GM19324 (cell line): ENCODE measurements at regions not wholly inside any gene's neighbourhood (a gene's known extent, or its start where the extent isn't known, plus 50 kb on each side); places are given as distances from the start of the nearest gene placed in this dataset.
A peak's percentile ranks its signal among the peaks of the same experiment; 100 is the strongest.

Experiments used
- ATAC-seq: cut with Tn5 transposase; IDR thresholded peaks from one replicate; pipeline ENCODE4 v1.9.1; 2021; ENCODE audit warnings: mild to moderate bottlenecking, moderate library complexity; ENCODE audit not compliant: unreplicated experiment, low FRiP score

DNA sequence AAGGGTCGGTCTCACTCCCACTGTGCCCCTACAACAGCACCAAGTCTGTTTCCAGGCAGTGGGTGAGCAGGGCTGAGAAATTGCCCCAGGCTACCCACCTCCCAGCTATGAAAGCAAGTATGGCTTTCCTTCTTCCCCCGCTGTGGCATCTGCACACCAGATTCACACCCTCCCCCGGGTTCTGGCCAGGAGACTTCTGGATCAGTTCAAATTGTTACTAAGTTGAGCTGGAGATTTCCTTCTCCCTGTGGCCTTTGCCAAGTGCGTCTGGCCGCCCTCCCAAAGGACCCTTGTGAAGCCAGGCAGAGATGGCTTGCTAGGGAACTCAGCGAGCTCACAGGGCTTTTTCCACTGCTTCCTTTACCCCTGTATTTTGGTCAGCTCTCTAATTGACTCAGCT is 555.4 kb downstream of the SH2D4B start:
- ATAC-seq, result no peak

- peak; percentile 49 for ATAC-seq
Observed at GRCh38 chr10:81095238-81095637, 557.5 kb downstream of the SH2D4B start.

- no peak for ATAC-seq
Observed at GRCh38 chr10:81096558-81096957, 558.9 kb downstream of the SH2D4B start.

DNA sequence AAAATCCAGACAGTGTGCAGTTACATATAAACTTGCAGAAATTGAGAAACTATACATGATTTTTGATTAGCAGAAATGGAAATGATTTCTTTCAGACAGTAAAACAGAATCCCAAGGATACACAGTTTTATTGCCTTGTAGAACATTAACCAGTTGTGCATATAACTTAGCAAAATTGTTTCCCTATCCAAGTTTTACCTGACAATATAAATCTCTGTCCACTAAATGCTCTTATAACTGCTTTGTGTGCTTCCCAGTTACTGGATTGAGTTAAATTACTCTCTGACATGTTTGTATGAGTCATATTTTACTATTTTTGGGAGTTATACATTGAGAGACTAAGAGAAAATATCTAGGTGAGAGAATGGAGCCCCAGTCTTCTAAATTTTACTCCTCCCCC is 563.4 kb downstream of the SH2D4B start:
- no peak for ATAC-seq

GRCh38 chr10:81104494-81104893 is 566.8 kb downstream of the SH2D4B start:
- no peak for ATAC-seq

GRCh38 chr10:81108516-81109199 is 571.0 kb downstream of the SH2D4B start:
- peak; percentile 80 for ATAC-seq

- peak; percentile 42 for ATAC-seq
Observed at GRCh38 chr10:81109200-81109752, 571.6 kb downstream of the SH2D4B start.

GRCh38 chr10:81116201-81116600 is 578.5 kb downstream of the SH2D4B start:
- no peak for ATAC-seq

DNA sequence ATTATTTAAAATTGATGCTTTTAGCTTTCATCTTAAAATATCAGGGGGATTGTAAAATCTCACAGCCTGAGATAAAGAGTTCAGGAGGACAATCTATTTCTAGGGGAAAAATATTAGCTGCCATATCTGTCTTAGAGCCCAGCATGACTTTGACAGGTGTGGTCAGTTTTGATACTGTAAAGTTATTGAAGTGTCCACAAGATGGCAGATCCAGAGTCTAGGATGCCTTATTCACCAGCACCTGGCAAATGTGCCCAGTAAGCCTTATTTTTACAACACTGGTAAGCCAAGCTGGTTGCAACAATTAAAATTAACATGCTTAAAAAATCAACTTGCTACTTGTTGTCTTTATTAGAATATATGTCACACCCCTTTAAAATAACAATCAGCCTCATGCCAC is 579.3 kb downstream of the SH2D4B start:
- no peak for ATAC-seq

DNA sequence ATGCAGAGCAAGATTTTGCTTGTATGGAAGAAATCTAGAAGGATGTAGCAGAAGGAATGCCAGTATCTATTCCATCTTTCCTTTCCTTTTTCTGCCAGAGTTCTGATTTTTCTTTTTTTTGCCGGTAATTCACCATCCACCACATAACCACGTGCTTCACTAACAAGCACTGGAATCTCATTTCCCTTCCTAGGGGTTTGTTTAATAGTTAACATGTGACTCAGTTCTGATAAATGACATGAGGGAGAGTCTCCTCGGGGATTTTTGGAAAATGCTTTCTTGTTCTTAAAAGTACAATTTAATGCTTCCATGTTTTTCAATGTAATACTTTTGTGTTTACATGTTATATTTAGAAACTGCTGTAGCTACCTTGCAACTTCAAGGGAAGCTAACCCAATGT is 590.2 kb downstream of the SH2D4B start:
- ATAC-seq, result no peak

DNA sequence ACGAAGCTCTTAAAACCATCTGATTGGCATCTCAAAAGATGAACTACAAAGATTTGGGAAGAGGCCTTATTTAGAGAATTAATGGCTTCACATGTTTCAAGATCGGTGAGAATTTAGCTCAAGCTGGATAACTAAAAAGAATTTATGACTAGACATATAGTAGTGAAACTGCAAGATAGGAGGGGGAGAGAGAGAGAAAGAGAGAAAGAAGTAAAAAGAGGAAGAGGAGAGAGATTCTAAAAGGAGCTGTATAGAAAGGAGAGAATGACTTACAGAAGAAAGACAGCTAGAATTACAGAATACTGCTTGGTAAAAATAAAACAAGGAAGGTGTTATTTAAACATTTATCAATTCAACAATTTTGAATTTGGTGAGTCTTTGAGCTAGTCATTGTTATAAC is 592.3 kb downstream of the SH2D4B start:
- no peak for ATAC-seq

DNA sequence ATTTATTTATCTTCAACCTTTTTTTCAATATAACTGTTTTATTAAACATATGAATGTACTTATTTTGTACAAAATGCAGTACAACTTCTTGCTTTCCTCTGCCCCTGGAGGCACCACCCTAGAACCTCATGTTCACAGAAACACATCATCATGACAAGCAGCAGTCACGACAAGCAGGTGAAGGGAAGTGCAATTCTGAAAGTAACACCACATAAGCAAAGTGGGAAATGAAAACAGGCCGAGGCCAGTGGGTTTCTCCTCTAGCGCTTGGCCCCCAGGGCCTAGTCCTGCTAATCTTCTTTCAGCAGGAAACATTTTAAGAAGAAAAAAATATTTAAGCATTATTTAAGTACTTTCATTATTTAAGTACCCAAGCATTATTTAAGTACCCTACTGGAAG is 598.1 kb downstream of the SH2D4B start:
- ATAC-seq, result peak; percentile 85

DNA sequence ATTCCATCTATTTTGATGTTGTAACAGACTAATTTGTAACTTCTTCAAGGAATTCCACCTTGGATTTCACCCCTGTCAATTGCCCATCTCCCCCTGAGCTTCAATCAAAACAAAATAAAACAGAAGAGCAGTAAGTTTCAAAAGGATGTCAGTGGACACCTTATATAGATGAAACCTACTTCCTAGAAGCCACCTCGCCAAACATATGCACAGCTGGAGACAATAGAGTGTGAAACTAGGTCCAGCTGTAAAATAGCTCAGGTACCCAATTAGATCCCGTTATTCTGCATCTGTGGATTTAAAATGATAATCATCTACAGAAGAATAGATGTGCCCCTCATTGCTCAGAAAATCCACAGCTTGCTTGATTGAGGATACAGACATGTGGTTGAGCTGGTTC is 598.6 kb downstream of the SH2D4B start:
- ATAC-seq, result no peak

- no peak for ATAC-seq
Observed at GRCh38 chr10:81145975-81146374, 608.3 kb downstream of the SH2D4B start.

DNA sequence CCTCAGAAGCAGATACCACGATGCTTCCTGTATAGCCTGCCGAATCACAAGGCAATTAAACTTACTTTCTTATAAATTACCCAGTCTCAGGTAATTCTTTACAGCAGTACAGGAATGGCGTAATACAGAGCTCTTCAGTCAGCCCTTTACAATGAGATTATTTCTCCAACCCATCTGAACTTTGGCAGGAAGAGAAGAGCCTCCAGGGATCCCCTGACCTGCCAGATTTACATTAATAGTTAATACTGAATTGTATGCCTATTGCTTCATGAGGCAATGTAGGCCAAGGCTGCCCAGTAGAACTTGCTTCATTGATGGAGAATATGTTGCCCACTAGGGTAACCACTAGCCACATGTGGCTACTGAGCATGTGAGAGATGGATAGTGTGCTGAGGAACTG is 608.7 kb downstream of the SH2D4B start:
- no peak for ATAC-seq

- ATAC-seq, result no peak
Observed at GRCh38 chr10:81152656-81153055, 615.0 kb downstream of the SH2D4B start.

DNA sequence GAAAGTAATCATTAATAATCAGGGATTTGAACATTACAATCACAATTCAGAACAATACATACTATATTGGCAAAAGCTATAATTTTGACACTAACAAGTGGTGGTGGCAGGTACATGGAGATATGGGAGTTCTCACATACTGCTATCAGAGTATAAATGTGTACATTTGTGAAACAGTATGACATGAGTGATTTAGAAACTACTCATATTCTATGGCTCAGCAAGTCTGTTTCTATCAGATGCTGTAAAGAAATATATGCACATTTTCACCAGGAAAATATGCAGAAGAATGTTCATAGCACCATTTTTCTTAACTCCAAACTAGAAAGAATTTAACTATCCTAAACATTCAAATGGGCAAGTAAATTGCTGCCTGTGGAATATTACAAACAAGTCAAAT is 620.0 kb downstream of the SH2D4B start:
- ATAC-seq, result no peak

- no peak for ATAC-seq
Observed at GRCh38 chr10:81177651-81178244, 640.0 kb downstream of the SH2D4B start.

GRCh38 chr10:81179324-81179723 is 641.6 kb downstream of the SH2D4B start:
- ATAC-seq, result no peak

DNA sequence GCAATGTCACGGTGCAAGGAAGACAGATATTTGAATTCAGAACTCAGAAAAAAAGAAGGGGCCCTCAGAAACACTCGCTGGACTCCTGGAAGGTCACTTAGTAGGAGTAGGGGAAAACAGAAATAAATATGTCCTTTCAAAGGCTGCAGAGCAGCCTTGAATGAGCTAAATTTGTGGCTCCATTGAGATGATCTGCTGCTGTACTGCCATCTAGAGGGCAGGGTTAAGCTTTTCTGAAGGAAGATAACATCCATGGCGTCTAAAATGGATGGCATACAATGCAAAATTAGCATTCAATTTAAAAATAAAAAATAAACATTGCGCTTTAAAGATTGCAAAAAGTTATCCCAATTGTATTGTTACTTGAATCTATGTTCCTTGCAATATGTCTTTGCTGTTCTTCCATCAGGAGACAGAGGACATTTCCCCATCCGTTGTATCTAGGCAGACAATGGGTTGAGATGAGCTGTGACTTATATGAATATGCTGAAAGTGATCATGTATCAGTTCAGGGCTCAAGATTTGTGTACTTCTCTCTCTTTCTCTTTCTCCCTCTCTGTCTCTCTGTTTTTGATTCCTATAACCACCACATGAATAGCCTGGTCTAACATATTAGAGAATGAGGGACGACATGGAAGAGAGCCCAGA is 642.2 kb downstream of the SH2D4B start:
- peak; percentile 74 for ATAC-seq

- ATAC-seq, result no peak
Observed at GRCh38 chr10:81182296-81182695, 644.6 kb downstream of the SH2D4B start.
